ENCODE measurements at regions not wholly inside any gene's neighbourhood (a gene's known extent, or its start where the extent isn't known, plus 50 kb on each side); places are given as distances from the start of the nearest gene placed in this dataset.

DNA sequence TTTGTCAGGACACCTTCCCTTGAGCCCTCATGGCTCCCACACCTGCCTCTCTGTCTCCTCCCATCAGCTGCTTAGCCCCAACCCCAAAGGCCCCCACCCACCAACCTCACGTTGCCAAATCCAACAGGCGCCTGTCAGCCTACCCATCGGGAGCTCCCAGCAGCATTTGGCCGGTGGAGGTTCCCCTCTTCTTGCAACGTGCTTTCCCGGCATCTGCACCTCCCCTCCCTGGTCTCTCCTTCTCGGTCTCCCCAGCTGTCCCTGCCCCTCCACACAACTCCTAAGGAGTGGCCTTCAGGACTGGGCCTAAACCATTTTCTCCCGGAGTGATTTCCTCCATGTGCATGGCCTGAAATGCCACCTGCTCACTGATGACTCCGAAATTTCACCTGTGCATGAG, 71.9 kb downstream of the KLHDC7A start:
- DNase-seq (no peak), ATAC-seq (no peak)
- Mint-ChIP-seq H3K4me1 (peaks cover 3% of the 10 kb centered on the region), H3K27ac (no peak overlapping the region), H3K27me3 (peaks cover 89% of the 10 kb centered on the region), H3K4me3 (no peak overlapping the region), H3K36me3 (ENCODE audit: low read depth) (peaks cover 7% of the 10 kb centered on the region)
- no peaks in the 10 kb centered on the region for H3K9me3 ChIP-seq (ENCODE audit: control insufficient read depth, low read length, poor library complexity, severe bottlenecking)

DNA sequence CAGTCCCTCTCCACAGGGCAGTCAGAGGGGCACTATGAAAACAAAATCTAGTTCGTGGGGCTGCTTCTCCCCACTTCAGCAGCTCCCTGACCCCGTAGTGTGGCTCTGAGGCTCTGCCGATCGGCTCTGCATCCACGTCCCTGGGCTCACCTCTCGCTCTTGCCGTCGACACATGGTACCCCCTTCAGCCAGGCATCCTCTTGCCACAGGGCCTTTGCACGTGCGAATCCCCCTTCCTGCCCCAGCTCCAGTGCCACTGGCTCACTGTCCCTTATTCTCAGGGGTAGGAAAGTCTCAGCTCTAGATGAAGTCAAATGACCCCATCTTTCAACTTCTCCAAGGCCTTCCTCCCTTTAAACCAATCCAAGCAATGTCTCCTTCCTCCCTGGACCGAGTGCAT, 72.7 kb downstream of the KLHDC7A start:
- Mint-ChIP-seq H3K27ac (no peak overlapping the region), H3K36me3 (ENCODE audit: low read depth) (peaks cover 7% of the 10 kb centered on the region), H3K4me3 (no peak overlapping the region), H3K4me1 (peaks cover 9% of the 10 kb centered on the region), H3K27me3 (peaks cover 91% of the 10 kb centered on the region)
- no peaks in the 10 kb centered on the region for H3K9me3 ChIP-seq (ENCODE audit: control insufficient read depth, low read length, poor library complexity, severe bottlenecking)
- DNase-seq = no peak
- ATAC-seq = no peak

DNA sequence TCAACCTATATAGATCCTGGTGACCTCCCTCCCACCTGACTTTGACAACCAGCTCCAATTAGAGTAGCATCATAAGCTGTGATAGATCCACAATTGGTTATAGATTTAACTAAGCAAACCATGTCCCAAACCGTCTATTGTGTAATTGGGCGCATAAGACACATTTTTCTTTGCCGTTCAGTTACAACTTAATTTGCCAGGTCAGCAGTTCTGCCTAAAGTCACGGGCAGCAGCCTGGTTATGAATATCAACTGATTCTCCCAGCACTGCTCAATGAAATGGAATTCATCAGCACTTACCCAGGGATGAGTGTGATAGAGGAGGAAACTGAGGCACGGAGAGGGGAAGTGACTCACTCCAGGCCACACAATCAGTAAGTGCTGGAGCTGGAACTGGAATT, 73.4 kb downstream of the KLHDC7A start:
- ATAC-seq (no peak), DNase-seq (no peak)
- H3K4me3 Mint-ChIP-seq = no peak overlapping the region
- peaks cover 7% of the 10 kb centered on the region for H3K36me3 Mint-ChIP-seq (ENCODE audit: low read depth)
- H3K27ac Mint-ChIP-seq = no peak overlapping the region
- H3K4me1 Mint-ChIP-seq = peaks cover 10% of the 10 kb centered on the region
- no peaks in the 10 kb centered on the region for H3K9me3 ChIP-seq (ENCODE audit: control insufficient read depth, low read length, poor library complexity, severe bottlenecking)
- H3K27me3 Mint-ChIP-seq = peaks cover 91% of the 10 kb centered on the region

DNA sequence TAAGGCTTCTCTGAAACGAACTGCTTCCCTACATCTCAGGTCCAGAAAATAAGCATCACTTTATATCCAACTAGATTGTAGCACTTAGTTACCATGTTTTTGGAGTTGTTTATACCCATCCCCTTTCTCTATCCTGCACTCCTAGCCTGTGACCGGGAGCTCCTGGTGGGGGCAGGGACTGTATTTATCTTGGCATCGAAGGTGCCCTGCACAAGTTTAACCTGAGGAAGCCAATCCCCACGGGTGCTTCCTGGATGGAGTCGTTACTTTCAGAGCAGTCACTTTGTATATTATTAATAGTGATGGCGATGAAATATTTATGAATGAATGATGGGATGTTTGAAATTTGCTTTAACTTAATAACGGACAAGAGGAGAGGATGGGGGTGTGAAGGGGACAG, 73.9 kb downstream of the KLHDC7A start:
- DNase-seq (no peak), ATAC-seq (no peak)
- Mint-ChIP-seq H3K4me1 (peaks cover 10% of the 10 kb centered on the region), H3K36me3 (ENCODE audit: low read depth) (peaks cover 7% of the 10 kb centered on the region), H3K4me3 (no peak overlapping the region), H3K27me3 (peaks cover 91% of the 10 kb centered on the region), H3K27ac (no peak overlapping the region)
- no peaks in the 10 kb centered on the region for H3K9me3 ChIP-seq (ENCODE audit: control insufficient read depth, low read length, poor library complexity, severe bottlenecking)

DNA sequence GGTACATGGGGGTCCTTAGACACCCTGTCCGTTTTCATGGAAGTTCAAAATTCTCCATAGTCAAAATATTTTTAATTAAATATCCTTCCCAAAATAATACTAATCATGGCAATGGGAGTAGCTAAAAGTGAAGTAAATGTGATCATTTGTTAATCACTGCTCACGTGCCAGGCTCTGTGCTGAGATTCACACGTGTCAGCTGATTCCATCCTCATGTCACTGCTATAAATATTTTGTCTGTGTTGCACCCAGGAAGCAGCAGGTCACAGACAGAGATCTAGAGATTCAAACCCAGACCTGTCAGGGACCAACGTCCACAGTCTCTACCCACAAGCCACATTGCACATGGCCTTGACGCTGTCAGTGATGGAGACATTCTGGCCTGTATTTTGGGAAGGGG, 74.3 kb downstream of the KLHDC7A start:
- peaks cover 91% of the 10 kb centered on the region for H3K27me3 Mint-ChIP-seq
- no peak overlapping the region for H3K4me3 Mint-ChIP-seq
- H3K27ac Mint-ChIP-seq = no peak overlapping the region
- peaks cover 10% of the 10 kb centered on the region for H3K4me1 Mint-ChIP-seq
- no peaks in the 10 kb centered on the region for H3K9me3 ChIP-seq (ENCODE audit: control insufficient read depth, low read length, poor library complexity, severe bottlenecking)
- no peak for DNase-seq
- H3K36me3 Mint-ChIP-seq (ENCODE audit: low read depth) = peaks cover 7% of the 10 kb centered on the region
- ATAC-seq = no peak

DNA sequence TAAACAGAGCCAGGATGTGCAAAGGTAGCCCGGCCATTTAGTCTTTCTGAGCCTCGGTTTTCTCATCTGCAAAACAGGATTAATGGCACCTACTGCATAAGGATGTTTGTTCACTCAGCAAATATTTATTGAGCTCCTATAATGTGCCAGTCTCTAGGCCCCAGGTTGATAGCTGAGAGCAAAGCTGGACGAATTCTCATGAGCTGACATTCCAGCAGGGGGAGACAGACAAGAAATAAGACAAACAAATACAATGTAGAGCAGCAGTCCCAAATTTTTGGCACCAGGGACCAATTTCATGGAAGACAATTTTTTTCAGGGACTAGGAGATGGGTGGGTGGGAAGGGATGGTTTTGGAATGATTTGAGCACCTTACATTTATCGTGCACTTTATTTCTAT, 74.3 kb upstream of the PAX7 start:
- Mint-ChIP-seq H3K4me1 (peaks cover 10% of the 10 kb centered on the region), H3K4me3 (no peak overlapping the region), H3K27ac (no peak overlapping the region), H3K36me3 (ENCODE audit: low read depth) (peaks cover 10% of the 10 kb centered on the region), H3K27me3 (peaks cover 91% of the 10 kb centered on the region)
- DNase-seq (no peak), ATAC-seq (no peak)
- no peaks in the 10 kb centered on the region for H3K9me3 ChIP-seq (ENCODE audit: control insufficient read depth, low read length, poor library complexity, severe bottlenecking)

DNA sequence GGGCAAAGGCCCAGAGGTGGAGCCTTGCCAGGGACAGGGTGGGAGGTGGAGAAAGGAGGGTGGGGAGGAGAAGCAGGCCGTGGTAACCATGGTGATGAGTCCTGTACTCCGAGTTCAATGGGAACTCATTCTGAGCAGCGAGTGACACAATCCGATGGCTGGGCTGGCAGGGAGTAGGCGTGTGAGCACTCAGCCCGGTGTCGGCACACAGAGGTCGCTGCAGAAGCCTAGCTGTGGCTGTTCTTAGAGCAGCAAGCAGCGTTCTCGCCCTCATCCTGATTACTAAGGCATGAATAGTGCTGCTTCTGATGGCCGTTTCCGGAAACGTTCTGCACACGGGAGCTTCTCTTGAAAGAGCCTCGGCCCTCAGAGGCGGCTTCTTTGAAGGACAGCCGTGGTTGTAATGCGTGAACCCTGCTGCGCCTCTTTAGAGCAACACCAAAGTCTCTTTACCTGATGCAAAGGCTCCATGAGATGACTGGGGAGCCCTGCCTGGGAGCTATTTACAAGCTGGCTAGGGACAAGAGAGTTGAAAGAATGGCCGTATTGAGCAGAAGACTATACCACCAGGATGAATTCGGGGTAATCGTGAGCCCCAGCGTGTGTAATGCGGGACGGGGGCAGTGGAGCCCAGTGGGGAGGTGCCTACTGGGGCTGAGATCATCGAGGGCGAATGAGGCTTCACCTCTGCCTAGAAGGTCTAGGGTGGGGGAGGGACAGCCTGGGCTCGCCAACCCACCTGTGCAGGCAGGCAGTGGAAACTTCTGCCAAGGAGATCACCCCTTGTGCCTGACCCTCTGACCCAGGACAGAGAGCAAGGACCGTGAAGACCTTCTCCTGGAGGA, 72.8 kb upstream of the PAX7 start:
- H3K36me3 Mint-ChIP-seq (ENCODE audit: low read depth) = peaks cover 10% of the 10 kb centered on the region
- no peak overlapping the region for H3K27ac Mint-ChIP-seq
- H3K9me3 ChIP-seq (ENCODE audit: control insufficient read depth, low read length, poor library complexity, severe bottlenecking) = no peaks in the 10 kb centered on the region
- peak overlapping the region; percentile 49 for H3K4me3 Mint-ChIP-seq
- H3K4me1 Mint-ChIP-seq = peaks cover 10% of the 10 kb centered on the region
- ATAC-seq = no peak
- no peak for DNase-seq
- H3K27me3 Mint-ChIP-seq = peaks cover 91% of the 10 kb centered on the region

DNA sequence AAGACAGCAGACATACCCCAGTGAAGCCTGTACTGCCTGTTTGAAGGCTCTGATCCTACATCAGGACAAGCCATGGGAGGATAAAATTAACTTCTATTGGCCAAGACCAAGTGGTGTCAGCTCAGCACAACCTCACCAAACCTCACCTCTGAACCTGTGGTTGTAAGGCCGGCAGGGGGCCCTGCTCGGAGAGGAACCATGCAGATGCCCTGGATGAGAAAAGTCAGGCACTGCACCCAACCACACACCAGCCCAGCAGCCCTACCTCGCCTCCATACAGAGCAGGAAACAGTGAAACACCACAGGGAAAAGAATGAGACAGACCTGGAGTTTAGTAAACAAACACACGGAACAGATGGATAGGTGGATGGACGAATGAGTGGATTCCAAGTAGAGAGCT, 70.0 kb upstream of the PAX7 start:
- Mint-ChIP-seq H3K4me3 (no peak overlapping the region), H3K36me3 (ENCODE audit: low read depth) (peaks cover 8% of the 10 kb centered on the region), H3K27ac (no peak overlapping the region), H3K4me1 (peaks cover 10% of the 10 kb centered on the region), H3K27me3 (peaks cover 88% of the 10 kb centered on the region)
- no peaks in the 10 kb centered on the region for H3K9me3 ChIP-seq (ENCODE audit: control insufficient read depth, low read length, poor library complexity, severe bottlenecking)
- DNase-seq = no peak
- no peak for ATAC-seq

DNA sequence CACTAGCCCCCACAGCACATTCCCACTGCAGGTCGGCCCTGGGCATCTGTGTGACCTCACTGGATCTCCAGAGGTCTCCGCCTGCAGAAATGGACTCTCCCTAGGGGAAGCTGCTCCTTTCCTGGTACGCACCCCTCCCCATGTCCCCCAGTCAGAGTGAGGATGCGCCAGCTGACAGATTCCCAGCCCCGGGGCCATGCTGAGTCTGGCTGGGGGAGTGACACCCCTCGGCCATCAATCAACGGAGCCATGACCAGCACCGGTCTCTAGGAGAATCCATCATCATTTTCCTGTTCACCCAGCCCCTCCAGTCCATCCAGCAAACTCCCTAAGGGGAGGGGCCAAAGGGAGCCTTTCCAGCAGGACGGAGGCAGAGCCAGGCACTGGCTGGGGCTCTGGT, 68.7 kb upstream of the PAX7 start:
- DNase-seq (no peak), ATAC-seq (no peak)
- H3K27me3 Mint-ChIP-seq = peaks cover 89% of the 10 kb centered on the region
- H3K9me3 ChIP-seq (ENCODE audit: control insufficient read depth, low read length, poor library complexity, severe bottlenecking) = no peaks in the 10 kb centered on the region
- no peak overlapping the region for H3K27ac Mint-ChIP-seq
- peaks cover 9% of the 10 kb centered on the region for H3K4me1 Mint-ChIP-seq
- no peak overlapping the region for H3K4me3 Mint-ChIP-seq
- H3K36me3 Mint-ChIP-seq (ENCODE audit: low read depth) = peaks cover 2% of the 10 kb centered on the region

DNA sequence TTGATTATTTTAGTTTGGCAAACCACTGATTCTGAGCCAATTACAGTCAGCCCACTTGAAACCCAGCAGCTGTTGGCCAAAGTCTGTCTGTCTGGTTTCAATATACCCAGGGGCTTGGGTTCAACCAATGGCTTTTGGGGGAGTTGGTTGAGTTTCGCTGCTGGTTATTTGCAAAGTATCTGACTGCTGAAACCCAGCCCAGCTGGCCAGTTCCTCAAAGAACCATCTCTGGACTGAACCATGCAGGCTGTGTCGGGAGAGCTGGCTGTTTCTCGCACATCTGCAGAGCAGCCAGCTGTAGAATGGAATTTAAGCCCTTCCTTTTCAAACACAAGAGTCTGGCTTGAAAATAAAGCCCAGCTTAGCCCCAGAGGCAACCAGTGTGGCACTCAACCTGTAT, 66.0 kb upstream of the PAX7 start:
- H3K9me3 ChIP-seq (ENCODE audit: control insufficient read depth, low read length, poor library complexity, severe bottlenecking) = no peaks in the 10 kb centered on the region
- peaks cover 71% of the 10 kb centered on the region for H3K27me3 Mint-ChIP-seq
- no peak overlapping the region for H3K4me3 Mint-ChIP-seq
- ATAC-seq (no peak), DNase-seq (no peak)
- peaks cover under 1% of the 10 kb centered on the region for H3K4me1 Mint-ChIP-seq
- H3K27ac Mint-ChIP-seq = no peak overlapping the region
- H3K36me3 Mint-ChIP-seq (ENCODE audit: low read depth) = peaks cover 2% of the 10 kb centered on the region

DNA sequence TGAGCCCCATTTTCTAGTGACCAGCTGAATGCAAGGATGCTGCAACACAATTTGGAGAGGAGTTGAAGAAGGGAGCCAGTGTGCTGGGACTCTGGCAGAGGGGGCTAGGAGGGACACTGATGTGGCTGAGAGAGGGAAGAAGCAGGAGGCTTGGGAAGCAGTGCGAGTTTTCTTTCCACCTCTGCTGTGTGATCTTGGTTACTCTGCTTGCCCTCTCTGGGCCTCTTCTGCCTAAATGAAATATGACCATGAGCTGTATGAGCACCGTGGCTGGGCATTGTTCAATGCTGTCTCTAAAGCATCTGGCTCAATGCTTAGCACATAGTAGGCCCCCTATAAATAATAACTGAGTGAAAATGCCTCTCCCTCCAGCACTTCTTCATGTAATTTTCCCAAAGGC, 65.3 kb upstream of the PAX7 start:
- H3K27ac Mint-ChIP-seq = no peak overlapping the region
- DNase-seq = no peak
- no peaks in the 10 kb centered on the region for H3K9me3 ChIP-seq (ENCODE audit: control insufficient read depth, low read length, poor library complexity, severe bottlenecking)
- peaks cover 2% of the 10 kb centered on the region for H3K36me3 Mint-ChIP-seq (ENCODE audit: low read depth)
- peaks cover 3% of the 10 kb centered on the region for H3K4me1 Mint-ChIP-seq
- peaks cover 71% of the 10 kb centered on the region for H3K27me3 Mint-ChIP-seq
- no peak for ATAC-seq
- no peak overlapping the region for H3K4me3 Mint-ChIP-seq

DNA sequence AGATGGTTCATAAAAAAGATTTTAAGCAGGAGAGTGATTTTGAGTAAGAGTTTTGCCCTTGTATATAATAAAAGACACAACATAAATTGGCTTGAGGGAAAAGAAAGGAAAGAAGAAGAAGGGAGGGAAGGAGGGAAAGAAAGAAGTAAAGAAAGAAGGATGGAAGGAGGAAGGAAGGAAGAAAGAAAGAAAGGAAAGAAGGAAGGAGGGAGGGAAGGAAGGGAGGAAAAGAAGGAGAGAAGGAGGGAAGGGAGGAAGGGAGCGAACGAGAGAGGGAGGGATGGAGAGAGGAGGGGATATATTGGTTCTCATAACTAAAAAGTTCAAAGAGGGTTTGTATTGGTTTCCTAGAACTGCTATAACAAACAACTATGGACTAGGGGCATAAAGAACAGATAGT, 62.2 kb upstream of the PAX7 start:
- H3K9me3 ChIP-seq (ENCODE audit: control insufficient read depth, low read length, poor library complexity, severe bottlenecking) = no peaks in the 10 kb centered on the region
- H3K4me1 Mint-ChIP-seq = peaks cover 7% of the 10 kb centered on the region
- H3K27ac Mint-ChIP-seq = no peak overlapping the region
- peaks cover 52% of the 10 kb centered on the region for H3K27me3 Mint-ChIP-seq
- no peak overlapping the region for H3K4me3 Mint-ChIP-seq
- DNase-seq (no peak), ATAC-seq (no peak)
- H3K36me3 Mint-ChIP-seq (ENCODE audit: low read depth) = peaks cover 4% of the 10 kb centered on the region

DNA sequence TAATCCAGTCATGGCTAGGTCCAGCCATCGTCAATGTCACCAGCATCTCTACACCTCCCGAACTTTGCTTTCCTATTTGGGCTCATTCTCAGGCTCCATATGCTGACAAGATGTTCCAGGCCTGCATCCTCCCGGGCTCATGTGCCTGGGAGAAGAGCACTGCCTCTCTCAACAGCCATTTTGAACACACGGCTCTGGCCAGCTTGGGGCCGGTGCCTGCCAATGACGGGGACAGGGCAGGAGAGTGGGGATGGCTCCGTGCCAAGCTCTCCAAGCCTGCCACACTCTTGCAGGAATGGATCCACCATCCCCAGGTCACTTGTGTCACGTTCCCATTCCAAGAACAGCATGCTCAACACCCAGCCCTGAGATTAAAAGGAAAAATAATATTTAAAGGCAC, 61.4 kb upstream of the PAX7 start:
- peaks cover 51% of the 10 kb centered on the region for H3K27me3 Mint-ChIP-seq
- no peak for DNase-seq

DNA sequence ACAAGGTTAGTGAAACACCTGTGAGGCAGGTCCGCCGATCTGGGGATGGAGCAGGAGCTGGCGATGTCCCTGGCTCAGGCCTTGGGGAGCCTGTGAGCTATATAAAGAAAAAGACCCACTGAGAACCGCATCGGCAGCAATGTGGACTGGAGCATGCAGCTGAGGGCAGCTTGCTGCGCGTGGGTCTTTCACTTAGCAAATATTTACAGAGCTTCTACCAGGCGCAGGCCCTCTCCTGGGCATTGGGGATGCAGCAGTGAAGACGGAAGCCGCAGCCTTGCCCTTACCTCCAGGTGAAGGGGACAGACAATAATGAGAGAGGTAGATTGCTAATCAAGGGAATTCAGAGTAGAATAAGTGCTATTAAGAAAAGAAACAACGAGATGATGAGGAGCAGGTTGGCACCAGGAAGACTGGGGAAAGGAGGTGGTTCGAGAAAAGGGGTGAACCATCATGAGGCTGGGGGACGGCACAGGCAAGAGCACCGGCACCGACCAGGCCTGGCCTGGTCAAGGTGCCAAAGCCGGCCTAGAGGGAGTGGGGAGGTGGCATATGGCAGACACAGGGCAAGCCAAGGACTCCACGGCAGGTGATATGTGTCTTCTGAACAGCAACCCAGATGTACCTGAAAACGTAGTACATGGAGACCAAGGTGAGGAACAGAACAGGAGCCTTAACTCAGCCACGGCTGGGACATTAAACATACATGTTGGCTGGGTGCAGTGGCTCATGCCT, 60.7 kb upstream of the PAX7 start:
- peaks cover 9% of the 10 kb centered on the region for H3K4me1 Mint-ChIP-seq
- H3K27me3 Mint-ChIP-seq = peaks cover 47% of the 10 kb centered on the region
- H3K4me3 Mint-ChIP-seq = no peak overlapping the region
- no peaks in the 10 kb centered on the region for H3K9me3 ChIP-seq (ENCODE audit: control insufficient read depth, low read length, poor library complexity, severe bottlenecking)
- peaks cover 4% of the 10 kb centered on the region for H3K36me3 Mint-ChIP-seq (ENCODE audit: low read depth)
- H3K27ac Mint-ChIP-seq = no peak overlapping the region
- no peak for ATAC-seq
- DNase-seq = no peak

More for the DNA sequence above, 61.4 kb upstream of the PAX7 start:
- Mint-ChIP-seq H3K36me3 (ENCODE audit: low read depth) (peaks cover 4% of the 10 kb centered on the region), H3K4me1 (peaks cover 9% of the 10 kb centered on the region), H3K27ac (no peak overlapping the region), H3K4me3 (no peak overlapping the region)
- H3K9me3 ChIP-seq (ENCODE audit: control insufficient read depth, low read length, poor library complexity, severe bottlenecking) = no peaks in the 10 kb centered on the region
- no peak for ATAC-seq
